ENCODE measurements at regions not wholly inside any gene's neighbourhood (a gene's known extent, or its start where the extent isn't known, plus 50 kb on each side); places are given as distances from the start of the nearest gene placed in this dataset.

GRCh38 chr6:144395826-144396225 lies 110.7 kb downstream of the UTRN start (continued):
- TF ChIP-seq ZNF407 (CRISPR knock-in tag; IDR thresholded peaks at IDR 0.05; ENCODE audit: not compliant biosample characterization) (no peak), ZNF468 (CRISPR knock-in tag; IDR thresholded peaks at IDR 0.05) (no peak)

- no TSS peak for BruUV-seq (replicated peaks)
- TF ChIP-seq ZBTB8A (CRISPR knock-in tag; IDR thresholded peaks at IDR 0.05; ENCODE audit: borderline replicate concordance, low read depth) (no peak), TBL1XR1 (IDR thresholded peaks at IDR 0.05; ENCODE audit: borderline replicate concordance, low read length, partially characterized antibody) (no peak), REST (IDR thresholded peaks at IDR 0.05; ENCODE audit: borderline replicate concordance in 1 of 2, low read depth in 1 of 2, low read length in 2 of 2) (no peak)
Observed at GRCh38 chr6:144397141-144397540, 112.0 kb downstream of the UTRN start.

More at GRCh38 chr6:144397141-144397540, 112.0 kb downstream of the UTRN start:
- Histone ChIP-seq H3K4me2 (ENCODE audit: low read depth, low read length) (no peak overlapping the region), H3K27me3 (ENCODE audit: control insufficient read depth in 1 of 2, insufficient read depth in 2 of 2, low read length in 2 of 2) (no peaks in the 10 kb centered on the region), H3K4me3 (replicated peaks in 1 of 3; ENCODE audit: insufficient read depth in 1 of 3, low read depth in 2 of 3, low read length in 3 of 3) (no peak overlapping the region), H3K9ac (ENCODE audit: insufficient read depth, low read depth, low read length) (no peak overlapping the region), H4K20me1 (ENCODE audit: insufficient read depth, low read length) (peaks cover 73% of the 10 kb centered on the region), H3K4me1 (ENCODE audit: insufficient read depth, low read length) (peaks cover 4% of the 10 kb centered on the region; the same call in 1 of the 2 replicates), H3K36me3 (replicated peaks in 1 of 2; ENCODE audit: control insufficient read depth in 1 of 2, insufficient read depth in 2 of 2, low read length in 2 of 2) (peaks cover 5 to 29% of the 10 kb centered on the region in 2 experiments; a peak in 4 of 5 replicates), H3K9me3 (ENCODE audit: low read length) (peaks cover 18% of the 10 kb centered on the region), H3K27ac (ENCODE audit: extremely low read length, insufficient read depth, low read length) (no peak overlapping the region), H3K79me2 (ENCODE audit: insufficient read depth, low read length) (peaks cover 94% of the 10 kb centered on the region), H2AFZ (ENCODE audit: low read length) (no peak overlapping the region)
- DNase-seq (ENCODE audit: low spot score) (no peak), FAIRE-seq (no peak), ATAC-seq (no peak)
- intact Hi-C loops (cut with micrococcal nuclease; ENCODE audit: unreplicated experiment): no loop called here
- ChIA-PET POLR2A (no interaction called here), CTCF (ENCODE audit: low intra/inter-chr PET ratio, low total read pairs) (no interaction called here)
- in situ Hi-C loops (cut with HindIII; ENCODE audit: extremely low pct_ligation_motif_present, low pct_unique_long_range_greater_than_20kb): no loop called here
- WGBS (ENCODE audit: low lambda C conversion rate): 90% methylated on average over 4 of the region's 4 CpGs

Measured in HepG2 (cell line).